Neuronal stem cell (in vitro differentiated cells): ENCODE measurements at regions not wholly inside any gene's neighbourhood (a gene's known extent, or its start where the extent isn't known, plus 50 kb on each side); places are given as distances from the start of the nearest gene placed in this dataset.

ENCODE experiments used
- DNase-seq: peaks from one replicate; pipeline ENCODE4 v3.0.0-alpha.2; 2013; ENCODE audit warnings: low spot score
- H2AFZ ChIP-seq: one replicate; pipeline ENCODE4 v1.6.1; 2013; ENCODE audit warnings: mild to moderate bottlenecking, low read length, inconsistent platforms
- H2AK5ac ChIP-seq: 2 replicates; pipeline ENCODE4 v1.6.1; 2013; ENCODE audit warnings: low read depth, mild to moderate bottlenecking, inconsistent platforms, low read length, moderate library complexity, mixed read lengths
- H2BK120ac ChIP-seq: 2 replicates; pipeline ENCODE4 v1.6.1; 2013; ENCODE audit warnings: low read depth, mild to moderate bottlenecking, inconsistent platforms, low read length, moderate library complexity, mixed read lengths
- H2BK12ac ChIP-seq: one replicate; pipeline ENCODE4 v1.6.1; 2013; ENCODE audit warnings: low read length, inconsistent platforms
- H2BK15ac ChIP-seq: 2 replicates; pipeline ENCODE4 v1.6.1; 2013; ENCODE audit warnings: mild to moderate bottlenecking, low read length, inconsistent platforms, mixed read lengths
- H2BK5ac ChIP-seq: one replicate; pipeline ENCODE4 v1.6.1; 2013; ENCODE audit warnings: inconsistent platforms, mild to moderate bottlenecking, low read length, moderate library complexity
- H3K14ac ChIP-seq: one replicate; pipeline ENCODE4 v1.6.1; 2013; ENCODE audit warnings: low read length, inconsistent platforms
- H3K18ac ChIP-seq: 2 replicates; pipeline ENCODE4 v1.6.1; 2013; ENCODE audit warnings: low read length, inconsistent platforms
- H3K23ac ChIP-seq: 2 replicates; pipeline ENCODE4 v1.6.1; 2013; ENCODE audit warnings: low read depth, mild to moderate bottlenecking, mixed read lengths, low read length, inconsistent platforms; ENCODE audit not compliant: poor library complexity
- H3K27ac ChIP-seq: replicated peaks from 3 replicates; pipeline ENCODE4 v1.5.1; 2013; ENCODE audit warnings: low read length, inconsistent platforms
- H3K27me3 ChIP-seq, 3 experiments: 2 replicates each; pipeline ENCODE4 v1.6.1; 2013; ENCODE audit warnings: low read length in 3 of 3, mild to moderate bottlenecking in 2 of 3, inconsistent platforms in 1 of 3, low read depth in 1 of 3, mixed read lengths in 1 of 3, moderate library complexity in 1 of 3; ENCODE audit not compliant: control insufficient read depth in 3 of 3, insufficient read depth in 3 of 3
- H3K36me3 ChIP-seq, 2 donors: replicated peaks in 1 of 2; 2 replicates each; pipeline ENCODE4 v1.6.1; 2013; ENCODE audit warnings: low read length in 2 of 2; ENCODE audit not compliant: control insufficient read depth in 2 of 2, insufficient read depth in 2 of 2
- H3K4ac ChIP-seq: 2 replicates; pipeline ENCODE4 v1.6.1; 2013; ENCODE audit warnings: inconsistent platforms, mild to moderate bottlenecking, low read length, moderate library complexity
- H3K4me1 ChIP-seq, 2 donors: 1 replicate in 1 of 2; 2 replicates in 1 of 2; pipeline ENCODE4 v1.6.1; 2013; ENCODE audit warnings: low read length in 2 of 2, low read depth in 1 of 2; ENCODE audit not compliant: control insufficient read depth in 2 of 2, insufficient read depth in 1 of 2
- H3K4me2 ChIP-seq: one replicate; pipeline ENCODE4 v1.6.1; 2013; ENCODE audit warnings: mild to moderate bottlenecking, low read length, inconsistent platforms; ENCODE audit not compliant: insufficient read depth, poor library complexity, severe bottlenecking
- H3K4me3 ChIP-seq, 2 donors: 2 replicates each; pipeline ENCODE4 v1.5.1; 2013; ENCODE audit warnings: low read length in 2 of 2, mild to moderate bottlenecking in 2 of 2, inconsistent platforms in 1 of 2, moderate library complexity in 1 of 2
- H3K79me1 ChIP-seq: one replicate; pipeline ENCODE4 v1.6.1; 2013; ENCODE audit warnings: low read depth, mild to moderate bottlenecking, inconsistent platforms, low read length, moderate library complexity
- H3K9ac ChIP-seq: one replicate; pipeline ENCODE4 v1.6.1; 2013; ENCODE audit warnings: mild to moderate bottlenecking, low read depth, low read length, inconsistent platforms; ENCODE audit not compliant: poor library complexity
- H3K9me3 ChIP-seq, 2 donors: replicated peaks in 1 of 2; 2 replicates each; pipeline versions ENCODE3 to v1.6.1; 2013; ENCODE audit warnings: low read length in 2 of 2, mild to moderate bottlenecking in 2 of 2, inconsistent platforms in 1 of 2, low read depth in 1 of 2, mixed read lengths in 1 of 2, moderate library complexity in 1 of 2; ENCODE audit not compliant: control insufficient read depth in 2 of 2, insufficient read depth in 1 of 2
- H4K8ac ChIP-seq: one replicate; pipeline ENCODE4 v1.6.1; 2013; ENCODE audit warnings: low read depth, mild to moderate bottlenecking, inconsistent platforms, low read length, moderate library complexity
- H4K91ac ChIP-seq: one replicate; pipeline ENCODE4 v1.6.1; 2013; ENCODE audit warnings: low read length, low read depth, mild to moderate bottlenecking, inconsistent platforms; ENCODE audit not compliant: poor library complexity
- WGBS, 2 donors: extraction: QIAGEN DNeasy Blood & Tissue Kit; methylation state at CpG; one replicate each; pipeline ENCODE4 v1.1.7; 2013; ENCODE audit warnings: missing lambda C conversion rate in 2 of 2, mixed read lengths in 1 of 2; ENCODE audit not compliant: insufficient read length in 2 of 2, insufficient replicate concordance in 1 of 2; ENCODE audit errors: extremely low coverage in 2 of 2; 5-methylcytosine and 5-hydroxymethylcytosine counted together

DNA sequence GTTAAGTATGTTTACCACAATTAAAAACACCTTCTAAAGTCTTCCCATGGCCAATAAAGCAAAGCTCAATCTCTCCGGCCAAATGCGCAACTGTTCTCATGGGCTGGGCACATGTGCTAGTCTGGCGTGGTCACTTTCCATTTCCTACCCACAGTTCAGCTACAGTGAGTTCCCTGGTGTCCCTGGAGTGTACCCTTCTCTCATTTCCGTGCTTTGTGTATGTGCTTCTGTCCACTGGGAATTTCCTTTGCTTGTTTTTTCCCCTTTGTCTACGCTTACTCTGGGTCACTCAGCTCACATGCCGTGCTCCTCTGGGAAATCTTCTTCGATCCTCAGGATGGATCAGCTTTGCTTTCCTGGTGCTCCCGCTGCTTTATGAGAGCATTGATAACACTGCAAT lies 69.6 kb upstream of the GYPC start:
- Histone ChIP-seq H3K4me3 (no peak overlapping the region), H3K27me3 (no peaks in the 10 kb centered on the region), H2BK12ac (no peak overlapping the region)

GRCh38 chr2:126599062-126599461 lies 56.9 kb upstream of the GYPC start:
- H3K4me3 ChIP-seq, result no peak overlapping the region
- no peak overlapping the region for H2BK15ac ChIP-seq
- no peak overlapping the region for H4K91ac ChIP-seq
- H2BK12ac ChIP-seq, result no peak overlapping the region
- H3K36me3 ChIP-seq, result no peaks in the 10 kb centered on the region
- no peak overlapping the region for H3K27ac ChIP-seq
- no peaks in the 10 kb centered on the region for H3K27me3 ChIP-seq
- H3K9ac ChIP-seq, result no peak overlapping the region
- no peak overlapping the region for H3K14ac ChIP-seq
- H3K79me1 ChIP-seq, result no peaks in the 10 kb centered on the region
- no peak overlapping the region for H3K18ac ChIP-seq
- no peak overlapping the region for H2AK5ac ChIP-seq
- no peak for DNase-seq
- H2BK5ac ChIP-seq, result no peak overlapping the region
- H4K8ac ChIP-seq, result no peak overlapping the region
- no peak overlapping the region for H3K23ac ChIP-seq
- no peak overlapping the region for H3K4me2 ChIP-seq
- no peak overlapping the region for H2AFZ ChIP-seq
- H3K4ac ChIP-seq, result no peak overlapping the region
- peaks cover 0 to 2% of the 10 kb centered on the region in 2 donors for H3K9me3 ChIP-seq
- no peak overlapping the region for H2BK120ac ChIP-seq
- H3K4me1 ChIP-seq, result no peaks in the 10 kb centered on the region
- no CpG with 5 or more reads among the region's 2 CpGs for WGBS, 2 donors

More for the DNA sequence above, 69.6 kb upstream of the GYPC start:
- no peak for DNase-seq
- Histone ChIP-seq H3K9ac (no peak overlapping the region), H3K4ac (no peak overlapping the region), H4K8ac (no peak overlapping the region), H3K27ac (no peak overlapping the region), H3K9me3 (no peaks in the 10 kb centered on the region), H2AFZ (no peak overlapping the region), H3K23ac (no peak overlapping the region), H3K79me1 (no peaks in the 10 kb centered on the region), H3K14ac (no peak overlapping the region), H2AK5ac (no peak overlapping the region), H4K91ac (no peak overlapping the region), H3K18ac (no peak overlapping the region), H3K36me3 (no peaks in the 10 kb centered on the region), H2BK120ac (no peak overlapping the region), H3K4me2 (no peak overlapping the region), H2BK15ac (no peak overlapping the region), H3K4me1 (peaks cover 0 to 3% of the 10 kb centered on the region in 2 donors), H2BK5ac (no peak overlapping the region)
- WGBS, 2 donors, result no CpG with 5 or more reads among the region's 8 CpGs

DNA sequence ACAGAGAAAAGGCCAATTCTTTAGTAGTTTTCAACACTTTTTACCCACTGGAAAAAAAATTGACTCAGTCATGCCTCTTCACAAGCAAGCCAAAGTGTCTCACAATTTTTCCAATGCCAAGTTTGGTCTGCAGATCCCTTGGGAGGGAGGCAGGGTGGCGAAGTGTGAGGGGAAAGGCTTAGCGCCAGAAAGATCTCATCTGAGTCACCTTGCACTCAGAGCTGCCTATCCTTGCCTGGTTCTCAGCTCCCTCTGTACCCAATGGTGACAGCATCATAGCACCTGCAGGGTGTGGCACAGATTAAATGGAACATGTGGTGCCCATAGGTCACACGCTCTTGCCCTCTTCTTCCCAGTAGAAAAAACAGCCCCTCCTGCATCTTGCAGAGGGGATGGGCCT lies 55.2 kb upstream of the GYPC start:
- H2BK5ac ChIP-seq, result no peak overlapping the region
- no CpG with 5 or more reads among the region's 3 CpGs for WGBS, 2 donors
- no peak overlapping the region for H3K27ac ChIP-seq
- H2BK120ac ChIP-seq, result no peak overlapping the region
- no peak overlapping the region for H3K4ac ChIP-seq
- no peak overlapping the region for H2AK5ac ChIP-seq
- H3K4me2 ChIP-seq, result no peak overlapping the region
- H4K8ac ChIP-seq, result no peak overlapping the region
- no peak overlapping the region for H3K23ac ChIP-seq
- no peaks in the 10 kb centered on the region for H3K36me3 ChIP-seq
- peaks cover 0 to 2% of the 10 kb centered on the region in 2 donors for H3K9me3 ChIP-seq
- H3K27me3 ChIP-seq, result no peaks in the 10 kb centered on the region
- no peak overlapping the region for H2BK12ac ChIP-seq
- DNase-seq, result no peak
- no peaks in the 10 kb centered on the region for H3K4me1 ChIP-seq
- no peak overlapping the region for H3K4me3 ChIP-seq
- no peak overlapping the region for H3K9ac ChIP-seq
- no peak overlapping the region for H3K14ac ChIP-seq
- H4K91ac ChIP-seq, result no peak overlapping the region
- no peaks in the 10 kb centered on the region for H3K79me1 ChIP-seq
- no peak overlapping the region for H2BK15ac ChIP-seq
- no peak overlapping the region for H2AFZ ChIP-seq
- no peak overlapping the region for H3K18ac ChIP-seq

- Histone ChIP-seq H3K4me3 (no peak overlapping the region), H3K27ac (no peak overlapping the region), H2AFZ (no peak overlapping the region), H2BK15ac (no peak overlapping the region), H3K4me2 (no peak overlapping the region), H3K9me3 (peaks cover 0 to 2% of the 10 kb centered on the region in 2 donors), H2BK12ac (no peak overlapping the region), H3K14ac (no peak overlapping the region), H3K18ac (no peak overlapping the region), H3K4me1 (no peaks in the 10 kb centered on the region), H3K9ac (no peak overlapping the region), H3K36me3 (no peaks in the 10 kb centered on the region), H3K27me3 (no peaks in the 10 kb centered on the region), H3K79me1 (no peaks in the 10 kb centered on the region), H2BK5ac (no peak overlapping the region), H4K8ac (no peak overlapping the region), H3K23ac (no peak overlapping the region), H3K4ac (no peak overlapping the region), H4K91ac (no peak overlapping the region), H2BK120ac (no peak overlapping the region), H2AK5ac (no peak overlapping the region)
- no CpG with 5 or more reads among the region's 2 CpGs for WGBS, 2 donors
- no peak for DNase-seq
These were observed 53.6 kb upstream of the GYPC start for GRCh38 chr2:126602334-126602733.
